ENCODE measurements at regions not wholly inside any gene's neighbourhood (a gene's known extent, or its start where the extent isn't known, plus 50 kb on each side); places are given as distances from the start of the nearest gene placed in this dataset.

- no peak for DNase-seq (ENCODE audit: low spot score)
- FAIRE-seq: no peak
Measured at GRCh38 chr16:47972246-47972985, 183.4 kb downstream of the ABCC12 start.

GRCh38 chr16:47971225-47971624, 184.6 kb downstream of the ABCC12 start:
- no peak for FAIRE-seq
- no peak for DNase-seq (ENCODE audit: low spot score)

DNA sequence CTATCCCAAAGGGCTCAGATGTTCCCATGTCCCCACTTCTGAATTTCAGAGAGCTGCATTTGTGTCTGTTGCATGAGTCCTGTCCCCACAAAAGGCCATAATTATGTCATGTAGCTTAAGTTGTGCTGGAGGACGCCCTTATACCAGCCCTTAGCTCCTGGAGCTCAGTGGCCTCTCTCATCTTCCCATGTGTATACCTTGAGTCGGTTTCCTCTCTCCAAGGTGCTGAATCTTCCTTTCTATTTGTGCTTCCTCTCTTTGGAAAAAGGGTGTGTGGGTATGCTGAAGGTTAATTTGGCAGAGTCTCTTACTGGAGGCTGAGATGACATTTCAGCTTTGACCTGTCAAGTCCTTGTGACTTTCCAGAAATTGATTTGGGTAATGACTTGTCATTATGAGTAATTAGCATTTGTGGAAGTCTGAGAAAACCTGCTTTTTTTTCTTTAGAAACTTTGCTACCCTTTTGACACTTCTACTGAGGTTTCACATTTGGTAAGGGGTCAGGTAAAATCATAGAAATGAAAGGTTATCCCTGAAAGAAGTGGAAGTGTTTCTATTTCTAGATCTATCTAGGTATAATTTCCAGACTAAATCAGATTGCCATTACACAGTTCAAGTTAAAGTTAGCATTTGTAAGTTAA, 185.4 kb downstream of the ABCC12 start:
- FAIRE-seq (no peak), DNase-seq (ENCODE audit: low spot score) (peak; percentile 20)

DNA sequence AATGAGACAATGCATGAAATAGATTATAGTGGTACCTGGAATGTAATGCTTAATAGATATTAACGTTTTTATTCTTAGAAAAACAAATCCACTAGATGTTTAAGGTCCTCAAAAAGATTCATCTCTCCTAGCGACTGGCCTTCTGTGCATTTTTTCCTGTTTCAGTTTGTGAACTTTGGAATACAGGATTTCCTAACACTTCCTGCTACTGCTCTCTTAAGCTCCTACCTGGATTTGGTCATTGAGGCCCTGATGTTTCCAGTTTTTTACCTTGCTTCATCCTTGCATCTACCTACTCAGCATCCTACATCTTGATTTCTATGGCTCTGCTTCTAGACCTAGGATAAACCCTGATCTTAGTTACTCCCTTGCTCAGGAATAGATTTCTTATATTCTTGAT, 188.4 kb downstream of the ABCC12 start:
- DNase-seq (ENCODE audit: low spot score): no peak
- FAIRE-seq: no peak

DNA sequence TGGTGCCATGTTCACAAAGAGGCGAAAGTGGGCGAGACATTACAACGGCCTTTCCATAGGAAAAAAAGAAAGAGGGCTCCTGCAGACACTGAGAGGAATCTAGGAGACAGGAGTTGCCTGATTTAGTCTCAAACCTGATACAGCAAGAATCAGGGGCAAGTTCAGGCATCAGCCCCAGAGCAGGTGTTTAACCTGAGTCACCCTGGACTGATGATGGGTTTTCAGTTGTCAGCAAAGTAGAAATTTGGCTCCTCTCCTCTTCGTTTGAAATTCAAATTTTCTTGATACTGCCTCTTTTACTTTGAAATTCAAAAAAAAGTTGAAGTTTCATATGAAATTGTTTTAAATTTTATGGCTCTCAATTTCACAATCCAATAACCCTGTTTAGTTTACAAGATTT, 189.5 kb downstream of the ABCC12 start:
- FAIRE-seq: no peak
- DNase-seq (ENCODE audit: low spot score): no peak

- DNase-seq (ENCODE audit: low spot score) (no peak), FAIRE-seq (no peak)
Measured at GRCh38 chr16:47965439-47965838, 190.4 kb downstream of the ABCC12 start.

- FAIRE-seq: no peak
Measured at GRCh38 chr16:47958726-47959125, 197.1 kb downstream of the ABCC12 start.

DNA sequence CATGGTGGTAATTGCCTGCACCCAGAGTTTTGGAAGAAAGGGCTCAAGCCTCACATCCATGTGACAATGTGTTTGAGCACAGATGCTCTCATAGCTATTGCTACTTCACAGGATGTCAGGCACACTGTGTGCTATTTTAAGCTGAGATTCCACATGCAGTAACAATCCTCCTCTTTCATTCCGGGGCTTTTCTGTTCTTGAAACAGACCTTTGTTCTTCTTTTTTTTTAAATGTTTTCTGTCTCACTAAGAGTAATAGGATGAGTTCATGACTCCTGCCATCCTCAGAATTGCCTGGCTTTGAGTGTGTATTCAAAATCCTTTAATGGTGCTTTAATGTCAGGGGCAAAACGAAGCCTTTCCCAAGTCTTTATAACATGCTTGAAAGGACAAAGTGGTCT, 198.9 kb downstream of the ABCC12 start:
- FAIRE-seq (no peak), DNase-seq (ENCODE audit: low spot score) (no peak)

More at GRCh38 chr16:47958726-47959125, 197.1 kb downstream of the ABCC12 start:
- DNase-seq (ENCODE audit: low spot score): no peak

DNA sequence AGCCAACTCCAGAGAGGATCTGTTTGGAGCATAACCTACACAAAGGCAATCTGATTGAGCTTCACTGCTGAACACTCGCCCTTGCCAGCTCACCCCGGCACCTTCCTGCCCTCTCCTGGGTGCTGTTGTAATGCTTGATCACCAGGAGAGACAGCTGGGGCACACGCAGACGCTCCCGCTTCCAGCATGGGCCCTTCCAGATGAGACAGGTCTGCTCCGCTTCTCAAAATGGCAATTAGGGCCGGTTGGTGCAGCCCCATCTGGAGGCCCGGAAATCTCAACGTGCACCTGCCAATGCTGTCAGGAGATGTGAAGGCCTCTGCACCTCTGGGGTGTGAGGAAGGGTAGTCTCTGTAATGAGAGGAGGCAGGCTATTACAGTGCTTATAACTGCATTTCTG, 206.1 kb downstream of the ABCC12 start:
- FAIRE-seq (no peak), DNase-seq (ENCODE audit: low spot score) (no peak)

DNA sequence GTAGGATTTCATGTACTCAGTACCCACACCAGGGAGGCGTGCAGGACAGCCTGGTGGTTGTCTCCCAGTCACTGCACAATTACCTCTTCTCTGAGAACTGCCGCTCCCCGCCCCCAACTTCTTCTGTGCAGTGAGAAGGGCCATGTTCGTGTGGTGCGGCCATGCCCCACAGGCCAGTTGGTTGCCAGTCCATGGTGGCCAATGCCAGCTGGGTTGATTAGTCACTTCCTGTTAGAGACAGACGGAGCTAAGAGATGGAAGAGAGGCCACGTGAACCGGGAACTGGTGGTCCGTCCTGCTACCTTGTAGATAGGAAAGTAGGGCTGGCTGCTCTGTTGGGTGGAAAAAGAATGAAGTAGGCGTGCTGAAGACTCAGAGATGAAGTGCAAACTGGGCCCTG, 206.5 kb downstream of the ABCC12 start:
- DNase-seq (ENCODE audit: low spot score): no peak
- no peak for FAIRE-seq

GRCh38 chr16:47947723-47948122, 208.1 kb downstream of the ABCC12 start:
- DNase-seq (ENCODE audit: low spot score) (no peak), FAIRE-seq (no peak)

DNA sequence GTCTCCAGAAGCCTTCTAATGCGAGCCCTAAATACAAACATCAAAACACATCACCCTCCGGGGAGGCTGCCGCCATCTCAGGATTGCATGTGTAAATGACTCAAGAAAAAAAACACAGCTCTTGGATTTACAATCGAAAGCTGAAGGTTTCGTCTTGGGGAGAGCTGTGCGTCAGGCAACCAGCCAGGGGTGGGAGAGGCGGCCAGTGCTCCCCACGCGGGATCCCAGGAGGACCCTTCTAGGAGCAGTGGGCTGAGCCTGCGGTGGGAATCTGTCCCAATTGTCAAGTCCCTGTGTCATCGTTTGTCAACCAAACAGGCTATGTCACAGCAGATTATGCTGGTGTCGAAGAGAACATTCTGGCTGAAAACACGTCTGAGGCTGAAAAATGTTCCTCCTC, 209.7 kb downstream of the ABCC12 start:
- DNase-seq (ENCODE audit: low spot score): no peak
- FAIRE-seq: no peak

DNA sequence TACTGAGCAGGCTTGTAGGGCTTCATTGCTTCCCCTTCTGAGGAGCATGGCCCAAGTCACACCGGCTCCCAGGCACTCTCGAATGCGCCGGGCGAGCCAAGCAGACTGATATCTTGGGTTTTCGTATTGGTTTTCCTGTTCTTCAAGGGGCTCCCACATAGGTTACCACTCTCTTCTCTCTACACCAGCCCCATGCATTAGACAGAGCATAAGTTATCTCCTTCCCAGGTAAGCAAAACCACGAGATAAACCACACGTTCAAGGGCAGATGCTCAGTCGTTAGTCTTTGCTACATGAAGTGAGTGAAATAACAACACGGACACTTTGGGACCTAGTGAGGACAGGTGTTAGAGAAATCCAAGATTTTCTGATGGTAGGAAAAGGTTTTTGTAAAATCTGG, 211.2 kb downstream of the ABCC12 start:
- FAIRE-seq (no peak), DNase-seq (ENCODE audit: low spot score) (no peak)

- DNase-seq (ENCODE audit: low spot score): no peak
- FAIRE-seq: no peak
Measured at GRCh38 chr16:47943235-47943634, 212.6 kb downstream of the ABCC12 start.

DNA sequence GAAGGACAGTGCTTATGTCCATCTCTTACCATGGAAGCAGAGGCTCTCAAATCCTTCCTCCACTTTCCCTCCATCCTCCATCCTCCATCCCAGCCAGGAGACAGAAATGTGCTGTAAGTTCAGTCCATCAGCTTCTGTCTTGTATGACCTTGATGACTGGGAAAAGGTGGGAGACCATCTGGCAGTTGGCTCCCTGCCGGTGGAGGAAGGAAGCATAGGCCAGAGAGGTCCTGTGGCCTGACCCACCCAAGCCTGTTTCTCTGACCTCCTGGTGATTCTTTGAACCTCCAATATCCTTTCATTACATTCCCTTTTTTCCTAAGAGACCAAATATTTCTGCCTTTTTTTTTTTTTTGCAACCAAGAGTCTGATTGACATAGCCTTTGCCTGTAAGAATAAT, 215.3 kb downstream of the ABCC12 start:
- FAIRE-seq (no peak), DNase-seq (ENCODE audit: low spot score) (no peak)

DNA sequence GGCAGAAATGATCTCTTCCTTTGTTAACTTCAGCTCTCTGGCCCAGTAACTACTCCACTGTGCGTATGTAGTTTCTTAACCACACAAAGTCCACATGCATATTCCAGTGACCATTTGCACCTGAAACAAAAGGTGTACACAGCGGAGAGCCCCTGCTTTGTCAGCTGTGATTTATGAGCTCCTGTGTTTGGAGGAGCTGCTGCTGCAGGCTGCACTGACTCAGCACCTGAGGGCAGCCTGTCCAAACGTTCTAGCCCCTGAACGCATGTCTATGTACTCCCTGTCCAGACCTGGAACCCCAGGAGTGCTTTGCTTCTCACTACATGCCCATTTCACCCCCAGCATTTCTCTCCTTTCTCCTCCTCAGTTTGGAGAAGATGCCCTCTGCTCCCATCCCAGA, 216.1 kb downstream of the ABCC12 start:
- DNase-seq (ENCODE audit: low spot score) (no peak), FAIRE-seq (no peak)

GRCh38 chr16:47938272-47938671, 217.5 kb downstream of the ABCC12 start:
- DNase-seq (ENCODE audit: low spot score) (no peak), FAIRE-seq (no peak)

- FAIRE-seq: no peak
- DNase-seq (ENCODE audit: low spot score): no peak
Measured at GRCh38 chr16:47928008-47928407, 227.8 kb downstream of the ABCC12 start.

GRCh38 chr16:47927330-47927729, 228.5 kb downstream of the ABCC12 start:
- DNase-seq (ENCODE audit: low spot score): no peak
- FAIRE-seq: no peak

GRCh38 chr16:47925811-47926460, 229.9 kb downstream of the ABCC12 start:
- FAIRE-seq: no peak
- no peak for DNase-seq (ENCODE audit: low spot score)

DNA sequence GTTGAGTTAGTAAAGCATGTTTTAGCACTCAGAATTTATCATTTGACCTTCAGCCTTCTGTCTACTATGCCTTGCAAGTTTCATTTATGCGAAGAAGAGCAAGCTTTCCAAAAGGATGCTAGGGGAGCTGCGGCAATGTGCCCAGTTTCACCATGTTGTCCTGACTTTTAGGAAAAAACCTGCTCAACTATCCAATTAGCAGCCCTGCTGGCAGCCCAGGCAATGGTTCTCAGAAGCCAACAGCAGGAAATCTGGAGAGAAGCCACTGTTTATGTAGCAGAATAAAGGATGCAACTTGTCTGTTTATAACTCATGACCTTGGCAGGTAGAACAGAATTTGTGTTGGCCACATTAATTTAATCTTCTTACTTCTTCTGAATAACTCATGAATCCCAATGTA, 230.8 kb downstream of the ABCC12 start:
- FAIRE-seq: no peak
- DNase-seq (ENCODE audit: low spot score): no peak

GRCh38 chr16:47921535-47921934, 234.3 kb downstream of the ABCC12 start:
- FAIRE-seq (no peak), DNase-seq (ENCODE audit: low spot score) (no peak)

- FAIRE-seq (no peak), DNase-seq (ENCODE audit: low spot score) (no peak)
Measured at GRCh38 chr16:47920709-47921108, 235.1 kb downstream of the ABCC12 start.
